OCI-LY3 (cell line): ENCODE measurements at regions not wholly inside any gene's neighbourhood (a gene's known extent, or its start where the extent isn't known, plus 50 kb on each side); places are given as distances from the start of the nearest gene placed in this dataset.

ENCODE experiments used
- CTCF ChIP-seq: fragments of 200-600, 300-600 bp; sonication (generic); IDR thresholded peaks from 2 replicates; pipeline ENCODE4 v1.5.1; 2014; ENCODE audit warnings: antibody characterized with exemption, low read length, low read depth
- EZH2phosphoT487 ChIP-seq: fragments of 200-600 bp; shearing (Covaris generic); IDR thresholded peaks from 2 replicates; pipeline ENCODE4 v1.6.1; 2018; ENCODE audit warnings: antibody characterized with exemption, mixed run types, low read depth

- TF ChIP-seq CTCF (no peak), EZH2phosphoT487 (no peak)
Observed at GRCh38 chr6:137788248-137788647, 78.8 kb upstream of the TNFAIP3 start.
